ENCODE measurements at regions not wholly inside any gene's neighbourhood (a gene's known extent, or its start where the extent isn't known, plus 50 kb on each side); places are given as distances from the start of the nearest gene placed in this dataset.

DNA sequence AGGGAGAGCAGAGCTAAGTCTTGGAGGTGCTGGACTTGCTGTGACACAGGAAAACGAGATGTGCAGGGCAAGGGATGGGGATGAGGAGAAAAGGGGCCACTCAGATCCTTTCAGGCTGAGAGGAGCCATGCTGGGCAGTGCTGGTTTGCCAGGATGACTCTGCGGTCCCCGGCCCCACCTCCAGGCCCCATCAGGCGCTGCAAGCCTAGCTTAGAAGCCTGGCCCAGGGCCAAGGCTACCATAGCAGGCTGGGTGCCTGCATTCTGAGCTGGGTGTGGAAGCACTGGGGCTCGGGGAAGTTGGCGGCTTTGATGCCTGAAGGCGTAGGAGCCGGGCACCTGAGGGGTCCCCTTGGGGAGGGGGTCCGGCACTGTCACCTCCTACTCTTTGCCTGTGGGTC is 341.2 kb upstream of the USP9Y start:
- Histone ChIP-seq H3K79me2 (ENCODE audit: control insufficient read depth, insufficient read depth, low read length) (no peaks in the 10 kb centered on the region), H3K9me3 (replicated peaks; ENCODE audit: control insufficient read depth, insufficient read depth, low read length) (no peaks in the 10 kb centered on the region), H3K27me3 (ENCODE audit: control insufficient read depth in 2 of 2, insufficient read depth in 2 of 2, low read length in 2 of 2) (no peaks in the 10 kb centered on the region), H3K9ac (replicated peaks; ENCODE audit: extremely low read depth, insufficient read depth, low read length) (no peak overlapping the region), H3K9me1 (replicated peaks; ENCODE audit: control insufficient read depth, extremely low read depth, insufficient read depth, low read length) (no peaks in the 10 kb centered on the region), H2AFZ (ENCODE audit: low read depth, low read length) (no peak overlapping the region), H3K27ac (ENCODE audit: insufficient read depth, low read depth, low read length) (no peak overlapping the region), H3K4me2 (ENCODE audit: insufficient read depth, low read length) (no peak overlapping the region), H4K20me1 (replicated peaks; ENCODE audit: control insufficient read depth, extremely low read depth, insufficient read depth, low read length) (no peaks in the 10 kb centered on the region), H3K36me3 (ENCODE audit: control insufficient read depth in 2 of 2, extremely low read depth in 1 of 2, insufficient read depth in 2 of 2, low read length in 2 of 2) (no peaks in the 10 kb centered on the region), H3K4me1 (ENCODE audit: control insufficient read depth, extremely low read depth, insufficient read depth, low read length) (no peaks in the 10 kb centered on the region), H3K4me3 (replicated peaks in 1 of 3; ENCODE audit: insufficient read depth in 1 of 3, low read depth in 1 of 3, low read length in 3 of 3) (no peak overlapping the region)
- no TSS peak for BruUV-seq (replicated peaks)
- ChIA-PET POLR2A (no interaction called here), CTCF (no interaction called here)
- no peak for DNase-seq (ENCODE audit: low read depth, low spot score)
- dilution Hi-C loops (cut with MboI; ENCODE audit: extremely low pct_ligation_motif_present, low sequenced_read_pairs) (no loop called here), intact Hi-C loops (cut with micrococcal nuclease) (no loop called here)
- TF ChIP-seq POLR2A (IDR thresholded peaks at IDR 0.05; ENCODE audit: low read depth, low read length), result no peak
- TF ChIP-seq FOS (IDR thresholded peaks at IDR 0.05; ENCODE audit: borderline replicate concordance, insufficient read depth, low read length), result no peak
- FAIRE-seq, result no peak

DNA sequence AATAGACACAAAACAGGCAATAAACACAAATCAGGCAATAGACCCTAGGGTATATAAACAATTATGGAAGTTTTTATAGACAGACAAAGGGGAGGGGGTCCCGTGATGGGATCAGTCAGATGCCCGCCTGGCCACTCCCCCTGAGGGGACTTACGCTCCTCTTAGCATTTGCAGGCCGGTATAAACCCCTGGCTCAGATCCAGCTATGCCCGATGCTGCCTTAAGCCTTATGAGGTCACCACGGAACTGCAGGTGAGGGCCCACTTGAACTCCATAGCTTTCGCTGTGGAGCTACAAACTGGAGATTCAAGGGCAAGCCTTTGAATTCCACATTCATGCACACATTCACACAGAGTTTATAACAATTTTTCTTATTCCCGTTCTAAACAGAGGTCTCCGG is 340.5 kb upstream of the USP9Y start:
- Histone ChIP-seq H3K79me2 (ENCODE audit: control insufficient read depth, insufficient read depth, low read length) (no peaks in the 10 kb centered on the region), H3K4me3 (replicated peaks in 1 of 3; ENCODE audit: insufficient read depth in 1 of 3, low read depth in 1 of 3, low read length in 3 of 3) (no peak overlapping the region), H3K27ac (ENCODE audit: insufficient read depth, low read depth, low read length) (no peak overlapping the region), H3K4me2 (ENCODE audit: insufficient read depth, low read length) (no peak overlapping the region), H3K27me3 (ENCODE audit: control insufficient read depth in 2 of 2, insufficient read depth in 2 of 2, low read length in 2 of 2) (no peaks in the 10 kb centered on the region), H3K9me1 (replicated peaks; ENCODE audit: control insufficient read depth, extremely low read depth, insufficient read depth, low read length) (no peaks in the 10 kb centered on the region), H4K20me1 (replicated peaks; ENCODE audit: control insufficient read depth, extremely low read depth, insufficient read depth, low read length) (no peaks in the 10 kb centered on the region), H3K9me3 (replicated peaks; ENCODE audit: control insufficient read depth, insufficient read depth, low read length) (no peaks in the 10 kb centered on the region), H3K4me1 (ENCODE audit: control insufficient read depth, extremely low read depth, insufficient read depth, low read length) (no peaks in the 10 kb centered on the region), H3K9ac (replicated peaks; ENCODE audit: extremely low read depth, insufficient read depth, low read length) (no peak overlapping the region), H3K36me3 (ENCODE audit: control insufficient read depth in 2 of 2, extremely low read depth in 1 of 2, insufficient read depth in 2 of 2, low read length in 2 of 2) (no peaks in the 10 kb centered on the region), H2AFZ (ENCODE audit: low read depth, low read length) (no peak overlapping the region)
- CTCF ChIA-PET, result no interaction called here
- intact Hi-C loops (cut with micrococcal nuclease) (no loop called here), dilution Hi-C loops (cut with MboI; ENCODE audit: extremely low pct_ligation_motif_present, low sequenced_read_pairs) (no loop called here)
- BruUV-seq (replicated peaks), result no TSS peak
- TF ChIP-seq POLR2AphosphoS5 (IDR thresholded peaks at IDR 0.05; ENCODE audit: insufficient read depth, low read depth, low read length) (no peak), FOS (IDR thresholded peaks at IDR 0.05; ENCODE audit: borderline replicate concordance, insufficient read depth, low read length) (no peak), POLR2A (IDR thresholded peaks at IDR 0.05; ENCODE audit: low read depth, low read length) (no peak), GATA2 (IDR thresholded peaks at IDR 0.05; ENCODE audit: insufficient read depth, insufficient read length, low read depth, low read length) (no peak), JUN (IDR thresholded peaks at IDR 0.05; ENCODE audit: borderline replicate concordance, insufficient read depth, insufficient read length, low read depth) (no peak), MYC (IDR thresholded peaks at IDR 0.05; ENCODE audit: low read depth, low read length) (no peak), EZH2 (IDR thresholded peaks at IDR 0.05; ENCODE audit: borderline replicate concordance, low read depth, low read length, severe bottlenecking) (no peak)
- TF ChIP-seq, protein P1, sequence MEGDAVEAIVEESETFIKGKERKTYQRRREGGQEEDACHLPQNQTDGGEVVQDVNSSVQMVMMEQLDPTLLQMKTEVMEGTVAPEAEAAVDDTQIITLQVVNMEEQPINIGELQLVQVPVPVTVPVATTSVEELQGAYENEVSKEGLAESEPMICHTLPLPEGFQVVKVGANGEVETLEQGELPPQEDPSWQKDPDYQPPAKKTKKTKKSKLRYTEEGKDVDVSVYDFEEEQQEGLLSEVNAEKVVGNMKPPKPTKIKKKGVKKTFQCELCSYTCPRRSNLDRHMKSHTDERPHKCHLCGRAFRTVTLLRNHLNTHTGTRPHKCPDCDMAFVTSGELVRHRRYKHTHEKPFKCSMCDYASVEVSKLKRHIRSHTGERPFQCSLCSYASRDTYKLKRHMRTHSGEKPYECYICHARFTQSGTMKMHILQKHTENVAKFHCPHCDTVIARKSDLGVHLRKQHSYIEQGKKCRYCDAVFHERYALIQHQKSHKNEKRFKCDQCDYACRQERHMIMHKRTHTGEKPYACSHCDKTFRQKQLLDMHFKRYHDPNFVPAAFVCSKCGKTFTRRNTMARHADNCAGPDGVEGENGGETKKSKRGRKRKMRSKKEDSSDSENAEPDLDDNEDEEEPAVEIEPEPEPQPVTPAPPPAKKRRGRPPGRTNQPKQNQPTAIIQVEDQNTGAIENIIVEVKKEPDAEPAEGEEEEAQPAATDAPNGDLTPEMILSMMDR (IDR thresholded peaks at IDR 0.05; ENCODE audit: extremely low read depth in 1 of 2, insufficient read depth in 1 of 2, low read depth in 1 of 2, low read length in 2 of 2), result no peak
- TF ChIP-seq, protein P2, sequence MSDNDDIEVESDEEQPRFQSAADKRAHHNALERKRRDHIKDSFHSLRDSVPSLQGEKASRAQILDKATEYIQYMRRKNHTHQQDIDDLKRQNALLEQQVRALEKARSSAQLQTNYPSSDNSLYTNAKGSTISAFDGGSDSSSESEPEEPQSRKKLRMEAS (IDR thresholded peaks at IDR 0.05; ENCODE audit: insufficient read depth, insufficient read length), result no peak
- DNase-seq (ENCODE audit: low read depth, low spot score) (no peak), FAIRE-seq (no peak)
- POLR2A ChIA-PET, result no interaction called here

All from endothelial cell of umbilical vein (primary cell).